ENCODE measurements at regions not wholly inside any gene's neighbourhood (a gene's known extent, or its start where the extent isn't known, plus 50 kb on each side); places are given as distances from the start of the nearest gene placed in this dataset.

DNA sequence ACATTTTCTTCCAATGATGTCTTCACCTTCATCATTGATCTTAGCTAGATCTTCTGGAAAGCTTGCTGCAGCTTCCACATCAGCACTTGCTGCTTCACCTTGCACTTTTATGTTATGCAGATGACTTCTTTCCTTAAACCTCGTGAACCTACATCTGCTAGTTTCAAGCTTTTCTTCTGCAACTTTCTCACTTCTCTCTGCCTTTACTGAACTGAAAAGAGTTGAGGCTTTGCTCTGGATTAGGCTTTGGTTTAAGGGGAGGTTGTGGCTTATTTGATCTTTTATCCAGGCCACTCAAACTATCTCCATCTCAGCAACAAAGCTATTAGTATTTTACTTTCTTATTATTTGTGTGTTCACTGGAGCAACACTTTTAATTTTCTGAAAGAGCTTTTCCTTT, 125.5 kb upstream of the POM121L12 start (continued):
- TF ChIP-seq, protein P1, sequence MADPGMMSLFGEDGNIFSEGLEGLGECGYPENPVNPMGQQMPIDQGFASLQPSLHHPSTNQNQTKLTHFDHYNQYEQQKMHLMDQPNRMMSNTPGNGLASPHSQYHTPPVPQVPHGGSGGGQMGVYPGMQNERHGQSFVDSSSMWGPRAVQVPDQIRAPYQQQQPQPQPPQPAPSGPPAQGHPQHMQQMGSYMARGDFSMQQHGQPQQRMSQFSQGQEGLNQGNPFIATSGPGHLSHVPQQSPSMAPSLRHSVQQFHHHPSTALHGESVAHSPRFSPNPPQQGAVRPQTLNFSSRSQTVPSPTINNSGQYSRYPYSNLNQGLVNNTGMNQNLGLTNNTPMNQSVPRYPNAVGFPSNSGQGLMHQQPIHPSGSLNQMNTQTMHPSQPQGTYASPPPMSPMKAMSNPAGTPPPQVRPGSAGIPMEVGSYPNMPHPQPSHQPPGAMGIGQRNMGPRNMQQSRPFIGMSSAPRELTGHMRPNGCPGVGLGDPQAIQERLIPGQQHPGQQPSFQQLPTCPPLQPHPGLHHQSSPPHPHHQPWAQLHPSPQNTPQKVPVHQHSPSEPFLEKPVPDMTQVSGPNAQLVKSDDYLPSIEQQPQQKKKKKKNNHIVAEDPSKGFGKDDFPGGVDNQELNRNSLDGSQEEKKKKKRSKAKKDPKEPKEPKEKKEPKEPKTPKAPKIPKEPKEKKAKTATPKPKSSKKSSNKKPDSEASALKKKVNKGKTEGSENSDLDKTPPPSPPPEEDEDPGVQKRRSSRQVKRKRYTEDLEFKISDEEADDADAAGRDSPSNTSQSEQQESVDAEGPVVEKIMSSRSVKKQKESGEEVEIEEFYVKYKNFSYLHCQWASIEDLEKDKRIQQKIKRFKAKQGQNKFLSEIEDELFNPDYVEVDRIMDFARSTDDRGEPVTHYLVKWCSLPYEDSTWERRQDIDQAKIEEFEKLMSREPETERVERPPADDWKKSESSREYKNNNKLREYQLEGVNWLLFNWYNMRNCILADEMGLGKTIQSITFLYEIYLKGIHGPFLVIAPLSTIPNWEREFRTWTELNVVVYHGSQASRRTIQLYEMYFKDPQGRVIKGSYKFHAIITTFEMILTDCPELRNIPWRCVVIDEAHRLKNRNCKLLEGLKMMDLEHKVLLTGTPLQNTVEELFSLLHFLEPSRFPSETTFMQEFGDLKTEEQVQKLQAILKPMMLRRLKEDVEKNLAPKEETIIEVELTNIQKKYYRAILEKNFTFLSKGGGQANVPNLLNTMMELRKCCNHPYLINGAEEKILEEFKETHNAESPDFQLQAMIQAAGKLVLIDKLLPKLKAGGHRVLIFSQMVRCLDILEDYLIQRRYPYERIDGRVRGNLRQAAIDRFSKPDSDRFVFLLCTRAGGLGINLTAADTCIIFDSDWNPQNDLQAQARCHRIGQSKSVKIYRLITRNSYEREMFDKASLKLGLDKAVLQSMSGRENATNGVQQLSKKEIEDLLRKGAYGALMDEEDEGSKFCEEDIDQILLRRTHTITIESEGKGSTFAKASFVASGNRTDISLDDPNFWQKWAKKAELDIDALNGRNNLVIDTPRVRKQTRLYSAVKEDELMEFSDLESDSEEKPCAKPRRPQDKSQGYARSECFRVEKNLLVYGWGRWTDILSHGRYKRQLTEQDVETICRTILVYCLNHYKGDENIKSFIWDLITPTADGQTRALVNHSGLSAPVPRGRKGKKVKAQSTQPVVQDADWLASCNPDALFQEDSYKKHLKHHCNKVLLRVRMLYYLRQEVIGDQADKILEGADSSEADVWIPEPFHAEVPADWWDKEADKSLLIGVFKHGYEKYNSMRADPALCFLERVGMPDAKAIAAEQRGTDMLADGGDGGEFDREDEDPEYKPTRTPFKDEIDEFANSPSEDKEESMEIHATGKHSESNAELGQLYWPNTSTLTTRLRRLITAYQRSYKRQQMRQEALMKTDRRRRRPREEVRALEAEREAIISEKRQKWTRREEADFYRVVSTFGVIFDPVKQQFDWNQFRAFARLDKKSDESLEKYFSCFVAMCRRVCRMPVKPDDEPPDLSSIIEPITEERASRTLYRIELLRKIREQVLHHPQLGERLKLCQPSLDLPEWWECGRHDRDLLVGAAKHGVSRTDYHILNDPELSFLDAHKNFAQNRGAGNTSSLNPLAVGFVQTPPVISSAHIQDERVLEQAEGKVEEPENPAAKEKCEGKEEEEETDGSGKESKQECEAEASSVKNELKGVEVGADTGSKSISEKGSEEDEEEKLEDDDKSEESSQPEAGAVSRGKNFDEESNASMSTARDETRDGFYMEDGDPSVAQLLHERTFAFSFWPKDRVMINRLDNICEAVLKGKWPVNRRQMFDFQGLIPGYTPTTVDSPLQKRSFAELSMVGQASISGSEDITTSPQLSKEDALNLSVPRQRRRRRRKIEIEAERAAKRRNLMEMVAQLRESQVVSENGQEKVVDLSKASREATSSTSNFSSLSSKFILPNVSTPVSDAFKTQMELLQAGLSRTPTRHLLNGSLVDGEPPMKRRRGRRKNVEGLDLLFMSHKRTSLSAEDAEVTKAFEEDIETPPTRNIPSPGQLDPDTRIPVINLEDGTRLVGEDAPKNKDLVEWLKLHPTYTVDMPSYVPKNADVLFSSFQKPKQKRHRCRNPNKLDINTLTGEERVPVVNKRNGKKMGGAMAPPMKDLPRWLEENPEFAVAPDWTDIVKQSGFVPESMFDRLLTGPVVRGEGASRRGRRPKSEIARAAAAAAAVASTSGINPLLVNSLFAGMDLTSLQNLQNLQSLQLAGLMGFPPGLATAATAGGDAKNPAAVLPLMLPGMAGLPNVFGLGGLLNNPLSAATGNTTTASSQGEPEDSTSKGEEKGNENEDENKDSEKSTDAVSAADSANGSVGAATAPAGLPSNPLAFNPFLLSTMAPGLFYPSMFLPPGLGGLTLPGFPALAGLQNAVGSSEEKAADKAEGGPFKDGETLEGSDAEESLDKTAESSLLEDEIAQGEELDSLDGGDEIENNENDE (IDR thresholded peaks at IDR 0.05; ENCODE audit: insufficient replicate concordance, low read length): no peak
- no peak for TF ChIP-seq KDM4A (IDR thresholded peaks at IDR 0.05; ENCODE audit: low read depth, low read length, severe bottlenecking)
- TF ChIP-seq ZNF274 (IDR thresholded peaks at IDR 0.05; ENCODE audit: borderline replicate concordance, extremely low read depth, low read length): no peak
- no peak for TF ChIP-seq POLR2AphosphoS5 (IDR thresholded peaks at IDR 0.05; ENCODE audit: low read depth, low read length)
- no peak for TF ChIP-seq YY1 (IDR thresholded peaks at IDR 0.05; ENCODE audit: low read depth, low read length)
- TF ChIP-seq NANOG (IDR thresholded peaks at IDR 0.05; ENCODE audit: insufficient read depth, low read depth, low read length, poor library complexity, severe bottlenecking): no peak
- no peak for TF ChIP-seq BCL11A (IDR thresholded peaks at IDR 0.05; ENCODE audit: low read depth in 2 of 2, low read length in 2 of 2)
- no peak for TF ChIP-seq JUN (IDR thresholded peaks at IDR 0.05; ENCODE audit: low read depth, low read length)
- TF ChIP-seq, protein P2, sequence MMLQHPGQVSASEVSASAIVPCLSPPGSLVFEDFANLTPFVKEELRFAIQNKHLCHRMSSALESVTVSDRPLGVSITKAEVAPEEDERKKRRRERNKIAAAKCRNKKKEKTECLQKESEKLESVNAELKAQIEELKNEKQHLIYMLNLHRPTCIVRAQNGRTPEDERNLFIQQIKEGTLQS (IDR thresholded peaks at IDR 0.05; ENCODE audit: insufficient read depth, low read depth, low read length): no peak
- TF ChIP-seq SIN3A (conservative IDR thresholded peaks at IDR 0.05 in 1 of 2, IDR thresholded peaks at IDR 0.05 in 1 of 2; ENCODE audit: low read depth in 1 of 2, low read length in 2 of 2): no peak

Data from H1 (cell line).